K562 (cell line): ENCODE measurements at regions not wholly inside any gene's neighbourhood (a gene's known extent, or its start where the extent isn't known, plus 50 kb on each side); places are given as distances from the start of the nearest gene placed in this dataset.

Experiments
- ADNP ChIP-seq: fragments of 200-800 bp; sonication (Bioruptor generic); IDR thresholded peaks from 2 replicates; pipeline ENCODE4 v1.6.1; 2016; ENCODE audit warnings: missing genetic modification characterization, missing compliant biosample characterization
- ARID1B ChIP-seq: fragments of 450-650 bp; IDR thresholded peaks from 2 replicates; pipeline ENCODE4 v1.6.1; 2016; ENCODE audit warnings: antibody characterized with exemption, mild to moderate bottlenecking, inconsistent platforms
- ATF3 ChIP-seq, 2 experiments: fragments of 450-650 bp in 1 of 2; sonication (generic) in 1 of 2; formaldehyde crosslinking in 1 of 2; IDR thresholded peaks in 1 of 2; conservative IDR thresholded peaks in 1 of 2; 2 replicates each; pipeline versions ENCODE4 v1.6.1 to v1.8.1; 2016 to 2023; ENCODE audit warnings: mild to moderate bottlenecking in 2 of 2, moderate library complexity in 2 of 2, inconsistent platforms in 1 of 2, missing genetic modification reagents in 1 of 2
- BCLAF1 ChIP-seq, 2 experiments: fragments of 450-650 bp in 1 of 2; IDR thresholded peaks; 2 replicates each; pipeline ENCODE4 v1.6.1; 2011 to 2017; ENCODE audit warnings: low read depth in 2 of 2, antibody characterized with exemption in 1 of 2, borderline replicate concordance in 1 of 2, low read length in 1 of 2, mild to moderate bottlenecking in 1 of 2, mixed read lengths in 1 of 2; ENCODE audit not compliant: control insufficient read depth in 1 of 2
- ESRRA ChIP-seq: fragments of 450-650 bp; IDR thresholded peaks from 2 replicates; pipeline ENCODE4 v1.6.1; 2014; ENCODE audit warnings: low read depth, mild to moderate bottlenecking, moderate library complexity, borderline replicate concordance
- ETV5 ChIP-seq: sonication (generic); formaldehyde crosslinking; IDR thresholded peaks from 2 replicates; pipeline ENCODE4 v1.4.0; 2020; ENCODE audit warnings: low read depth, mild to moderate bottlenecking, missing genetic modification reagents
- FOSL1 ChIP-seq: fragments of 200-800 bp; sonication (Bioruptor generic); conservative IDR thresholded peaks from 2 replicates; pipeline ENCODE4 v1.6.1; 2016; ENCODE audit warnings: missing genetic modification characterization, missing compliant biosample characterization
- FOXP1 ChIP-seq: sonication (generic); formaldehyde crosslinking; IDR thresholded peaks from 2 replicates; pipeline ENCODE4 v1.8.0; 2022; ENCODE audit warnings: mild to moderate bottlenecking, missing genetic modification reagents
- HEY1 ChIP-seq: fragments of 250-450 bp; sonication (Bioruptor Pico); IDR thresholded peaks from 2 replicates; pipeline ENCODE4 v1.5.0; 2020; ENCODE audit warnings: mild to moderate bottlenecking, moderate library complexity, borderline replicate concordance
- HMG20A ChIP-seq: fragments of 450-650 bp; formaldehyde crosslinking; conservative IDR thresholded peaks from 2 replicates; pipeline ENCODE4 v1.4.0; 2020; ENCODE audit warnings: mild to moderate bottlenecking, mixed read lengths
- KLF16 ChIP-seq: IDR thresholded peaks from 2 replicates; pipeline ENCODE4 v1.6.1; 2016; ENCODE audit warnings: antibody characterized with exemption
- MTF1 ChIP-seq: fragments of 250-450 bp; sonication (Bioruptor Pico); IDR thresholded peaks from 2 replicates; pipeline ENCODE4 v1.9.0; 2021; ENCODE audit warnings: moderate library complexity, mild to moderate bottlenecking, inconsistent platforms, borderline replicate concordance
- NCOA2 ChIP-seq, 2 experiments: fragments of 450-650 bp; IDR thresholded peaks; 2 replicates each; pipeline ENCODE4 v1.6.1; 2018; ENCODE audit warnings: mild to moderate bottlenecking in 2 of 2, moderate library complexity in 1 of 2; ENCODE audit not compliant: partially characterized antibody in 2 of 2
- NCOR1 ChIP-seq: fragments of 450-650 bp; IDR thresholded peaks from 2 replicates; pipeline ENCODE4 v1.6.1; 2016; ENCODE audit warnings: mild to moderate bottlenecking, moderate library complexity
- NFE2 ChIP-seq: IDR thresholded peaks from 2 replicates; pipeline ENCODE4 v1.6.1; 2014; ENCODE audit warnings: antibody characterized with exemption, low read depth
- NR2F6 ChIP-seq: fragments of 450-650 bp; formaldehyde crosslinking; IDR thresholded peaks from 2 replicates; pipeline ENCODE4 v1.4.0; 2020; ENCODE audit warnings: mild to moderate bottlenecking
- RBM22 ChIP-seq: fragments of 200-400 bp; formaldehyde crosslinking; IDR thresholded peaks from 2 replicates; pipeline ENCODE4 v1.6.1; 2018; ENCODE audit warnings: low read length, low read depth; ENCODE audit not compliant: poor library complexity, severe bottlenecking
- RBM39 ChIP-seq: fragments of 200-400 bp; formaldehyde crosslinking; optimal IDR thresholded peaks from 2 replicates; pipeline ENCODE3; 2018; ENCODE audit warnings: low read depth, low read length
- SIN3B ChIP-seq: fragments of 450-650 bp; IDR thresholded peaks from 2 replicates; pipeline ENCODE4 v1.6.1; 2017; ENCODE audit warnings: low read depth, mild to moderate bottlenecking, moderate library complexity
- SMARCE1 ChIP-seq: fragments of 450-650 bp; IDR thresholded peaks from 2 replicates; pipeline ENCODE4 v1.7.1; 2016; ENCODE audit warnings: mild to moderate bottlenecking
- STAT5A ChIP-seq: IDR thresholded peaks from 2 replicates; pipeline ENCODE4 v1.6.1; 2012; ENCODE audit warnings: low read length, inconsistent platforms, borderline replicate concordance
- ZC3H11A ChIP-seq: IDR thresholded peaks from 2 replicates; pipeline ENCODE4 v1.6.1; 2012; ENCODE audit warnings: low read depth, low read length, improper control_type of control experiment
- ZEB2 ChIP-seq: fragments of 450-650 bp; IDR thresholded peaks from 2 replicates; pipeline ENCODE4 v1.6.1; 2016
- ZNF175 ChIP-seq: fragments of 200-800 bp; sonication (Bioruptor generic); IDR thresholded peaks from 2 replicates; pipeline ENCODE4 v1.6.1; 2016; ENCODE audit warnings: low read depth, mild to moderate bottlenecking, missing genetic modification characterization, missing compliant biosample characterization
- ZNF263 ChIP-seq: sonication (generic); formaldehyde crosslinking; IDR thresholded peaks from 2 replicates; pipeline ENCODE4 v1.8.0; 2022; ENCODE audit warnings: mild to moderate bottlenecking, missing genetic modification reagents, borderline replicate concordance
- ZNF311 ChIP-seq: fragments of 250-450 bp; sonication (Bioruptor Pico); IDR thresholded peaks from 2 replicates; pipeline ENCODE4 v1.4.0; 2020; ENCODE audit warnings: mild to moderate bottlenecking, moderate library complexity
- ZNF584 ChIP-seq: fragments of 200-800 bp; sonication (Bioruptor generic); IDR thresholded peaks from 2 replicates; pipeline ENCODE4 v1.6.1; 2016; ENCODE audit warnings: low read depth, mild to moderate bottlenecking, missing genetic modification characterization, missing compliant biosample characterization
- ZNF586 ChIP-seq: fragments of 450-650 bp; formaldehyde crosslinking; conservative IDR thresholded peaks from 2 replicates; pipeline ENCODE4 v1.4.0; 2020; ENCODE audit warnings: mild to moderate bottlenecking, moderate library complexity
- ZNF785 ChIP-seq: fragments of 250-450 bp; sonication (Bioruptor Pico); IDR thresholded peaks from 2 replicates; pipeline ENCODE4 v1.4.0; 2020; ENCODE audit warnings: mild to moderate bottlenecking

- TF ChIP-seq SIN3B (no peak), HEY1 (CRISPR knock-in tag) (no peak), ARID1B (peak; percentile 96), ZEB2 (no peak), NFE2 (peak; percentile 91), ZNF175 (CRISPR knock-in tag) (no peak), SMARCE1 (peak; percentile 90), ZNF263 (CRISPR knock-in tag) (no peak), RBM39 (no peak), ATF3 (IDR thresholded peaks at IDR 0.05) (0 out of 2 replicates have a peak, but pooled peaks have one; percentile 16), ATF3 (CRISPR knock-in tag; conservative IDR thresholded peaks at IDR 0.05) (no peak), MTF1 (CRISPR knock-in tag) (no peak), STAT5A (peak; percentile 80), NR2F6 (CRISPR knock-in tag) (no peak), ZNF586 (CRISPR knock-in tag) (no peak), HMG20A (CRISPR knock-in tag) (no peak), ZNF311 (CRISPR knock-in tag) (no peak), KLF16 (0 out of 2 replicates have a peak, but pooled peaks have one; percentile 30), ADNP (tag) (no peak), RBM22 (no peak), ZNF785 (CRISPR knock-in tag) (no peak), ETV5 (peak; percentile 69; the same call in 1 of the 2 replicates), FOXP1 (CRISPR knock-in tag) (no peak), NCOA2 (IDR thresholded peaks at IDR 0.05; ENCODE audit: partially characterized antibody in 2 of 2) (peak in 1 of 2 experiments; percentile 51), NCOR1 (peak; percentile 90), ZNF584 (CRISPR knock-in tag) (0 out of 2 replicates have a peak, but pooled peaks have one; percentile 29), FOSL1 (tag) (peak; percentile 50; the same call in 1 of the 2 replicates), ESRRA (no peak), BCLAF1 (IDR thresholded peaks at IDR 0.05; ENCODE audit: borderline replicate concordance in 1 of 2, control insufficient read depth in 1 of 2, low read depth in 2 of 2, low read length in 1 of 2) (no peak), ZC3H11A (no peak)
Observed at GRCh38 chr3:152976239-152976638, 141.3 kb downstream of the P2RY1 start (continued).
